ENCODE measurements at regions not wholly inside any gene's neighbourhood (a gene's known extent, or its start where the extent isn't known, plus 50 kb on each side); places are given as distances from the start of the nearest gene placed in this dataset.

DNA sequence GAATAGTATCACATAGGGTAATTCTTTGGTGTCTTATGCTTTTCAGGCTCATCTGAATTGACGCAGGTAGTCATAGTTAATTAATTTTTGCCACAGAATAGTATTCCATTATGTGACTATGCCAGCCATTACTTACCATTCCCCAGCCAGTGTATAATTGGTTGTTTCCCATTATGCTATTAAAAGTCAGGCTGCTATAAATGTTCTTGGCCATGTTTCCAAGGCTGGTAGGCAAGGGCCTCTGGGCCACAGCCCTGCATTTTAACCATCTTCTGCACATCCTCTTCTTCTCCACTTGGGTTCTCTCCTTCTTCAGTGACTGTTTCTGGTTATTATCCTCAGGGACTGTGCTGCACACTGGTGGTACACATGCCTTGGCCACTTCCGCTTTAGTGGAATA lies 190.9 kb downstream of the ADAMTS15 start:
- DNase-seq (ENCODE audit: low spot score): no peak

DNA sequence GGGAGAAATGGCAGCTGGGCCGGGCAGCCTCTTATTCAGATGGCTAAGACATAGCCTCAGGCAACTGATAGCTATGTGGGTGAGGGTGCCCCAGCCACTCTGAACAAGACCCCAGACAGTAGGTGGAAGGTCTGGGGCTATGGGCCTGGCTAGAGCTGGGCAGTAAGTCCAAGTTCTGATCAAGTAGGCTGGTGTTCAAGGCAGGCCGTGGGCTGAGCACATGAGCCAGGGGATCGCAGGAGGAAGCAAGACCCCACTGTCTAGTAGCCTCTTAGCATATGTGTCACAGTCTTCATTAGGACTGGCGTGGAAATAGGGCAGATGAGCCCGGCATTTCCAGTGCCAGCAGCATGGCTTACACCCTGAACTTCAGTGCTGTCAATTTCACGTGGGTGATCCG lies 192.1 kb downstream of the ADAMTS15 start:
- no peak for DNase-seq (ENCODE audit: low spot score)

DNA sequence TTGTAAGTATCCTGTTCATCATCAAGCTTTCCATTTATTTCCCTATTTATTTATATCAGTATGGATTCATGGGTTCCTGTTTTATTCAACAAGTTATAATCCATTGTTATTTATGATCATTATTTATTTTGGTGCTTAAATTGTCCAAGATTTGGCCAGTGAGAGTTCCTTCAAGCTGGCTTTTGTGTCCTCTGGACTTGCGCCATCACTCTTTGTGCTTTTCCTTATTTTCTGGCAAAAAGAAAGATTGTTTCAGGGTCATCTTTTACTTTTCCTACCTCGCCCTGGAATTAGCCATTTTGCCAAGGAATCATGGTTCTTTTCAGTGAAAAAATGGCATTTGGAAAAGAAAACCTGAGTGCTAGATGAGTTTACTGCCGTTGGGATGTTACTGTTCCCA lies 193.4 kb downstream of the ADAMTS15 start:
- DNase-seq (ENCODE audit: low spot score): no peak

DNA sequence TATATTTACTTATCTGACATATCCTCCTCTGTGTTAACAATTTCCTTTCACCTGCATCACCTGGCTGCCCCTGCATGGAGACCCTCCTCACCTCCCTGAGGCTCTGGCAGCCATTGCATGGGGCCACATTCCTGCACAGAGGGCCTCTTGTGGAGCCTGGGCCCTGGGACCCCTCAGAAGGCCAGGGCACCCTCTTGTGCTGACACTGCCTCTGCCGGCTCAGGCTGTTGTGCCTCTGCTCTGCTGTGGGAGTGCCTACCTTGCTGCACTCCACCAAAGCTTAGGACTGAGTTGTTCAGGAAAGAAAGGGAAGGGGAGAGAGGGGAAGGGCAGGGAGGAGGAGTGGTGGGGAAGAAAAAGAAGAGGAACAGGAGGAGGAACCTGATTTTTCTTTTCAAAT lies 194.5 kb downstream of the ADAMTS15 start:
- DNase-seq (ENCODE audit: low spot score): no peak

DNA sequence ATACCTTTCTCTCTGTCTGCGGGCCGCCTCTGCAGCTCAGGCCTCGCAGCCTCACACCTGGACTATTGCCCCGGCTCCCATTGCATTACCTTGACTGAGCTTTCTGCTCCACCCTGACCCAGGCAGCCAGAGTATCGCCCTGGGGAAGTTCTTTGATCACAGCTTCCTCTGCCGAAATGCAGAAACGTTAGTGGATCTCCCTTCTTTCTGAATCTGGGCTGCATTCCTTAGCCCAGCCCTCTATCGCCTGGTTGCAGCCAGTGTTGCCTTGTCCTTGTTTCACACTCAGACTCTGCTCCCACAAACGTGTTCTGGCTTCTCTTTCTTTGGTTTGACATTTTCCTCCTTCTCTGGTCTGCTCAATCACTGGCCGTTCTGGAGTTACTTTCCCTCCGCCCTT lies 195.7 kb downstream of the ADAMTS15 start:
- no peak for DNase-seq (ENCODE audit: low spot score)

DNA sequence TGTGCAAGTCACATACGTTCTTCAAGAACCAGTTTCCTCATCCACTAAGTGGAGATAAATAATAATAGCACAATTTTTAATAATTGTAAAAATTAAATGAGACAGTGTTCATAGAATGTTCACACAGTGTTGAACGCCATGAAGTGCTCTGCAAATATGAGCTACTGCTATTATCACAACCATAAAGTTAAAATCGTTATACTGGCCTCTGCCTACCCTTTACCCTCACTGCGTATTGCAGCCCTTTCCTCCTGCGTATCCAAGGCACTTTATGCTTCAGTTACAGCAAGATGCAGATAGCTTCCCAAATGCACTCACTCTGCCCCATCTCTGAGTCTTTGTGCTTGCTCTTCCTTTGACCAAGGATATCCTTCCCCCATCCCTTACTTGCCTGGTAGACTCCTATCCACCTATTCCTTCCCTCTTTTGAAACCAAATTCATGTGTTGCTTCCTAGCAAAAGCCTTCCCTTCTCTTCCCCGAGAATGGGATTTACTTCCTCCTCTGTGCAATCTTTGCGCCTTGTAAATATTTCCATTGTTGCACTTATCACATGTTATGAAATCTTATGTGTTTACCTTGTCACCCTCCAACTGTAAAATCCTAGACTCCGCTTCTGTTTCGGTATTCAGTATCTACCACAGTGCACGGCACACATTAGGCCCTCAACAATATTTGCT lies 196.9 kb downstream of the ADAMTS15 start:
- DNase-seq (ENCODE audit: low spot score): no peak

DNA sequence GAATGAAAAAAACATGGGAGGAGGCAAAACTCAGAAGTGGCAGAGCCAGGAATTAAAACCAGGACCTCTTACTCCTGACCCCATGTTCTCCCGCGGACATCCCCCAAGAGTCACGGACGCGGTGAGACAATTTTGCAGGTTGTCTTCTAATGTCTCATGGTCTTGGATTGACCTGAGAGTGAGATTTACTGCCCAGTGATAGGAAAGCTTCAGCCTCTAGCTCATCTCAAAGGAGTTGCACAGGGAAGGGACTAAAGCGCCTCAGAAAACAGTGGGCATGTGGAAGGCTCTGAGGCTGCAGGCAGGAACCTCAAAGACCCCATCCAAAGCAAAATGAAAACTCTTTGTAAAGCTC lies 197.4 kb downstream of the ADAMTS15 start:
- no peak for DNase-seq (ENCODE audit: low spot score)

DNA sequence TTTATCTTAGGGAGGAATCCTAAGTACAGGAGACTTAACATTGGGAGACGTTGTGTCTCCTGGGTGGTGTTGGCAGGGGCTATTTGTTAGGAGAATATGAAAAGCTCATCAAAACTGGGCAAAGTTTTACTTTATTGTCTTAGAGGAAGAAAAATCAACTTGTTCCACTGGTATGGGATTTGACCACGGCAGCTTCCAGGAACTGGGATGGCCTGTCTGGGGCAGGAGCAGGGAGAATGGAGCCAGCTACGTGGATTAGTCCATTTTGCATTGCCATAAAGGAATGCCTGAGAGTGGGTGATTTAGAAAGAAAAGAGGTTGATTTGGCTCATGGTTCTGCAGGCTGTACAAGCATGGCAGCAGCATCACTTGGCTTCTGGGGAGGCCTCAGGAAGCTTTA lies 198.4 kb downstream of the ADAMTS15 start:
- DNase-seq (ENCODE audit: low spot score): no peak

DNA sequence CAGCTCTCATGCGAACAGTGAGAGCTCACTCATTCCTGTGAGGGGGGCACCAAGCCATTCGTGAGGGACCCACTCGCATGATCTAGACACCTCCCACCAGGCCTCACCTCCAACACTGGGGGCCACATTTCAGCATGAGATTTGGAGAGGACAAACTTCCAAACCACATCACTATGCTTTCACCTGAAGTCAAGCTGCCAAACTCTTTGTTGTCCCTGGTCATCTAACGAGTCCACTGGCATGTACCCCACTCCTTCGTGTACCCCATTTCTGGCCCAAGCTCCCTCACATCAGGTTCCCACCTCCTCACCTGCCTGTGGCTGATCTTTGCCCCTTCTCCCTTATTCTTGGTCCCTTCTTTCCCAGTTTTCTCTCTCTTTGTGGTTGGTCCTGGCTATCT lies 198.9 kb downstream of the ADAMTS15 start:
- no peak for DNase-seq (ENCODE audit: low spot score)

DNA sequence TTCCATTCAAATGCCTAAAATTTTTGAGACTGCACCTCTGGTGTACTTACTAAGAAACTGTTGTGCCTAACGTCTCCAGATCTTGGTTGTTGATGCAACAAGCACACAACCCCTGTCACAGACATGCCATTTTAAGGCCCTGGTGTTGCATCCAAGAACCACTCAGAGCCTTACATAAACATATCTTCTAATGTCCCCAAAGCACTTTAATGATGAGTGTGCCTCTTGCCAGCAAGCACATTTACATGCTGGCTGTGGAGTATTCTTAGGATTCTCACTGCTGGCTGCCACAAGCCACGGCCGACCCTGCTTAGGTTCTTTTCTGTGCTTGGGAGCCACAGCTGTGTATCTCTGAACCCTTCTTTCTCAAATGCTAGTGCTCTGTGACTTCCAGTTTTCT lies 201.4 kb downstream of the ADAMTS15 start:
- no peak for DNase-seq (ENCODE audit: low spot score)

DNA sequence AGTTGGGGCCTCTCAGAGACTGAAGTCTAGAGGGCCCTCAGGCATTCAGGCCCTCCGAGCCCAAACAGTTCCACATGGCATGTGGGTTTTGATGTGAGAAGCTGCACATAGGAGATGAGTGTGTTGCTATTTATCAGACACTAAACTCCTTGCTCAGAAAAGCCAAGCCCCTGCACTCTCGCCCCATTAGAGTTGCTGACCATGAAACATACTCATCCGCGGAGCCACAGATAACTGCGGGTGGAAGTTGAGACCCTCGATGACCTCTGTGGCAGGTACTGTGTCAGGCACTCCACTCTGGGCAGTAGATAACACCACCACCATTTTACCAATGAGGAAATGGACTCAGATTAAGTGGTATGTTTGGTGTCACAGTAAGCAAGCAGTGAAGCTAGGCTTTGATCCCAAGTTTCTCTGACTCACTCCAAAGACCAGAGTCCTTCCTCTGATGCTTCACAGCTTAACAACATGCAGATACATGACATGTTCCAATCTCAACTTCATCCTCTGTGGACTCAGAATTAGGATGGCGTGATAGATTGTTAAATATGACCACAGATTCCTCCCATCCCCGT lies 202.1 kb downstream of the ADAMTS15 start:
- no peak for DNase-seq (ENCODE audit: low spot score)

DNA sequence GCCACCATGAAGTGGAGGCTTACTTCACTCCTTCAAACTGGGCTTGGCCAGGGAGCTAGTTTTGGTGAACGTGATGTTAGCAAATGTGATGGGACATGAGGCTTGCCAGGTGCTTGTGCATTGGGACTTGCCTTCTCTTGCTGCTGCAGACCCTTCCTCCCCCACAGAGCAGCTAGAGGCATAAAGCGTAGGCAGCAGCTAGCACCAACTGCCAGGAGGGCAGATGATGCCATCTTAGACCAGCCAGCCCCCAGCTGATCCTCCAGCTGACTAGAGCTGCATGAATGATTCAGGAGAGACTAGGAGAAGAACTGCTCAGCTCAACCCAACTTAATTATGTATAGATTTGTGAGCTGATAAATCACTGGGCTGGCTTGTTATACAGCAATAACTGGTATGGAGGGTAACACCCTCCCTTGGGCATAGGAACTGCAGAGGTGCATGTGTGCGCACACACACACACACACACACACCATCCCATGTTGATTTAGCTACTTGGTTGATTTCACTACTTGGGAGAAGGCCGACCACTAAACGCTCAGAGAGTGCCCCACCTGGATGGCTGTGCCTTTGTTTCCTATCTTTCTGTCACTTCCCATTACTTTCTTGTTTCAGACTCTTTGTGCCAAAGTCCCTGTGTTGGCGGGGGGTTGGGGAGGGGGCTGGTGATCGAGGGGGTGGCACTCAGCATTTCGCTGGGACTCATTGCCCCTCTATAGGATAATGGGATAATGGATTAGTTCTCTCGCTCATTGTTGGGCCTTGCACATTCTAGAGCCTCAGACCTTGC lies 202.8 kb downstream of the ADAMTS15 start:
- no peak for DNase-seq (ENCODE audit: low spot score)

DNA sequence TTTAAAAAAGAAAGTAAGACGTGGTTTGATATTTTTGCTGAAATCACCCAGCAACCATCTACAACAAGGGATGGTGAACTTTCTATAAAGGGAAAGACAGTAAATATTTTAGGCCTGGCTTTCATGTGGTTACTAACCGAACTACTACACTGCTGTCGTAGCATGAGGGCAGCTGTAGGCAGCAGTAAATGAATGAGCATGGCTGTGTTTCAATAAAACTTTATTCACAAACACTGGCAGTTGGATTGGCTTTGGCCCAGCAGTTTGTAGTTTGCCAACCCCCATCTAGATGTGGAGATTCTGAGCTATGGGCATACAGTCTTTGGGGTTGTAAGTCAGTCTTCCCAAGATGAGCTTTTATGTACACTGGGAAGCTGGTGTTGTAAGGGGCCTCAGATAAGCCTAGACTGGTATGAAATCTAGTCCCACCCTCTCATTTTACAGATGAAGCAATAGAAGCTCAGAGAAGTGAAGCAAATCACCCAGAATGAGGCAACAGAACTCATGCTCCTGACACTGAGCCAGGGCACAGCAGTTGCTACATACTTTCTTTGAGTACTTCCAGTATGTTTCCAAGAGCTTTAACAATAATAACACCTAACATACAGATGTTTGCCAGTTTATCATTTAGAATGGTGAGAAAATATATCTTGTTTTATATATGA lies 204.4 kb downstream of the ADAMTS15 start:
- no peak for DNase-seq (ENCODE audit: low spot score)

DNA sequence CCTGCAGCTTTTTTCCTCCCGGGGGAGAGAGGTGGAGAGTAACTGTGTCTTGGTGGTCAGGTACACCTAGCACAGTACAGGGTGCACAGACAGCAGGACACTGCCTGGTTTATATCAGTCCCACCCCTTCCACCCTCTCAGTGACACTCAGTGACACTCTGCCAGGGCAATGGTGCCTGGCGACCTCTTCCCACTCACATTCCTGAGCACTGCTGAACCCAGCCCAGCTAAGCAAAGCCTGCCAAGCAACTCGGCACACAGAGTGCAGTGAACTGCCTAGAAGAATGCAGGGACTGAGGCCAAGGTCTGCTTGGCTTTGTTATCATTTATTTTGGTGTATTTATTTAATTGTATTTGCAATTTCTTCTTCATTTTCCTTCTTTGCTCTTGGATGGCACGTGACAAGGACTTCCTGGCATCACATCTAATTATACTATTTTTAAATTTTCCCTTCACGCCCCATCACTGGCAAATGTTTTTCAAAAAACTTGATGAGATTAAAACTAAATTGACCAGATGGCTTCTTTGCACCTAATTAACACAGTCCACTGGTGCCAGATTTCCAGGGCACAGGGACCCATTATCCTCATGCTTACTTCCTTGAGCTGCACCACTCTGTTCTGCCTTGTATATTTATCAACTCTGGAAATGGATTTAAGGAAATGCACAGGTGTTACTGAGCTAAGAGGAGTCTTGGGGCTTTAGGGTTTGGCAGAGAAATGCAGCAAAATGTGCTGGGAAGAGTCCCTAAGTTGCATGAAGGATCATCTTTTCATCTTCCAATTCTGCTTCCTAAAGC lies 205.6 kb downstream of the ADAMTS15 start:
- DNase-seq (ENCODE audit: low spot score): no peak

DNA sequence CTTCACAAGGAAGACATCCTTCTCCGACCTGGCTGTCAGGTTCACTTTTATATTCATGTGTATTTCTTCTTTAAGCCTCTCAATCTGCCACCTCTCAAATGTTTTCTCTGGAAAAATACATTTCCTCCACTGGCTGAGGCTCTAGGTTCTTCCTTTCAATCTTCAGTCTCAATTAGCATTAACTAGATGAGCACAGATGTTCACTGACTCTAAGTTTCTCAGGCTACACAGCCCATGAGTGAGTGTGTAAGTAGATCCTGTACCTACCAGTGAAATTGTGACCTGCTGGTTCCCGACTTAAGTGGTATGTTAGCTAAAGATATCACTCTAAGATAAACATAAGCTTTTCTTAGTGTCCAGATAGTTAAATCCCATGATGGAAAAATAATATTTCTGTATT lies 206.9 kb downstream of the ADAMTS15 start:
- DNase-seq (ENCODE audit: low spot score): no peak

DNA sequence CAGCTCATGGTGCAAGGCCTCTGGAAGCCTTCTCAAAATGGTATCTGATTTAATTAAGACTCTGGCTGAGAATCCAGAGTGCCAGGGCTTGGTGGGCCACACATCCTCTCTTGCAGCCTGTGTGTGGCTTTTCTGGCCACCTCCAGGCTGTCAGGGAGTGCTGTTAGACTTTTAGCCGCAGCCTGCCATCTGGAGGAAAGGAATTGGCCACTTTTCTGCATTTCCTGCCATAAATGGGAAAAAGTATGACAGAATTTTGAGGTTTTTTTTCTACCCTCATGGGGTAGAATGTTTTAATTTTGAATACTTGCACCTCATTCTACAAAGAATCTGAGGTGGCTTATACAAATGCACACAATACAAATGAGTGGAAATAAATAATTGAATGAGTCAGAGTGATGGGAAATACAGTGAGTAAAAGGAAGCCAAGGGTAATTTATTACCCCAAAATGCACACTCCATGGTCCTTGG lies 218.4 kb downstream of the ADAMTS15 start:
- DNase-seq (ENCODE audit: low spot score): no peak

DNA sequence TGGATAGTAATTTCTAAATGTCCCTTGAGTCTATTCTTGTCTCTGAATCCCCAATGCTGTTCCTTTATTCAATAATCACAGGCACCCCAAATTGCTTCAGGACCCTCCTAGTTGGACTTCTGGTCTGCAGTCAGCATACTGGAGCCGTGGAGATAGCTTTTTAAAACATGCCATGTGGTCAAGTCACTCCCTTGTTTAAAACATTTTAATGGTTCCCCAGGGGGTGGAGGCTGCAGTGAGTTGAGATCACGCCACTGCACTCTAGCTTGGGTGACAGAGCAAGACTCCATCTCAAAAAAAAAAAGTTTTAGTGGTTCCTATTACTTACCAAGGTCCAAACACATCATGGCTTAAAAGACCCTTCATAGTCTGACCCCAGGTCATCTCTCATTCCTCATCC lies 220.3 kb downstream of the ADAMTS15 start:
- DNase-seq (ENCODE audit: low spot score): no peak

DNA sequence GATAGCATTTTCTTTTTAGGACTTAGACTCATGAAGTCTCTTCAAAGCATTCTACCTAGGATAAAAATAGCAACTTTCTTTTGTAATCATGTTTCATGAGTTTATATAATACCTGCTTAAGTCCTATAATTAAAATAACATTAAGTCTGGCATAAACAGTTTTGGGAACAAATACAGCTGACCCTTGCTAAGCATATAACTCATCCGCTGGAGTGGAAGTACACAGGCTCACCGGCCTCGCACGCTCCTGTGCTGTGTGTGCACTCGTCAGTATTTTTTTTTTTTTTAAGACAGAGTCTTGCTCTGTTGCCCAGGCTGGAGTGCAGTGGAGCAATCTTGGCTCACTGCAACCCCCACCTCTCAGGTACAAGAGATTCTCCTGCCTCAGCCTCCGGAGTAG lies 221.8 kb downstream of the ADAMTS15 start:
- DNase-seq (ENCODE audit: low spot score): no peak

DNA sequence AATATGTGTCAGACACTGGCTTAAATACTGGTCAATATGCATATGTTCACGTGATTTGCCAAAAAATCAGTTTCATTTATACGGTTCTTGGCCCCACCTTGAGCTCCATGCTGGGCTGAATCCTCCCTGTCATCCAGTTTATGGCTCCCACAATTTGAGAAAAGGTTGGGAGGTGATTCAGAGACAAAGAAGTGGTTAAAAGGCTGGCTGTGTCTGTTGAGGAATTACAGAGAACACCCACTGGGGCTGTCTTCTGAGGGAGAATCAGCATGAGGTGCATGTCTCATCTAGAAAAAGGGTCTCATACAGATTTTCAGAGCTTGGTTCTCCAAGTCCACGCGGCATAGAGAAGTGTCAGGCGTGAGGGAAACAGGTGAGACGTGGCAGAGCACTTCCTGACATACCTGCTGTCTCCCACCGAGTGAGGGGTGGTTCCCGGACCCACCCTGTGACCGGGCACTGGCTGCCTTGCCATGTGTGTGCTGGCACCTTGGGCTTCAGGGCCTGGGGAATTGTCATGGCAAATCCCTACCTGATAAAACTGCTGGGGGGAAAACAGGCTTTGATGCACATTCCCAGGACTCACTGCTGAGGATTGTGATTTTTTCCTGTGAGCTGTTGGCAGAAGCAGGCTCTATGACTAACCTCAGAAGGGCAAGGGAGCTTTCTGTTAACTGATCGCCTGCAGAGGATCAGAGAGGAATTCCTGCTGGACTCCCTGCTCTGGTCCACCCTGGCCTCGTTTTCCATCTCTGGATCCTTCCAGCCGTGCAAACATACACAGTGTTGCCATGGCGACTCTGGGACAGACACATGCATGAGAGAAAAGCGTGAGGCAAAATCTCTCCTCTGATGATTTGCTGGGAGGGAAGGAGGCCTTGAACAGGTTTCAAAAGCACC lies 223.6 kb downstream of the ADAMTS15 start:
- DNase-seq (ENCODE audit: low spot score): no peak

DNA sequence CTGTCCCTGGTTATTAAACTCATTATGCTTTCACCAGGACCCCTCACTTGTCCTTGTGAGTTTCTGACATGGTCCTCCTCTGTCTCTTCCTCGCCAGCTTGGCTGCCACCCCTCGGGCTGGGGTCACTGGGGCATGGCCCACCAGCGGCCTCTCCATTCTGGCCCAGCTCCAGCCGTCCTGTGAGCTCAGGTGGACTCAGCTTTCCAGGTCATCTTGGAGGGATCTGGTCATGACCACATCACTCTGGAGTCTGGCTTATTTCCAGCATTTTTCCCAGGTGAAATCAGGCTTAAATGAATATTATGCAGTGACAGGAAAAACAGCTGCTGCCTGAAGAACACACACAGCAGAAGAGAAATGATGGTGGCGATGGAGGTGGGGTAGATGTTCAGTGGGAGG lies 224.5 kb downstream of the ADAMTS15 start:
- no peak for DNase-seq (ENCODE audit: low spot score)

DNA sequence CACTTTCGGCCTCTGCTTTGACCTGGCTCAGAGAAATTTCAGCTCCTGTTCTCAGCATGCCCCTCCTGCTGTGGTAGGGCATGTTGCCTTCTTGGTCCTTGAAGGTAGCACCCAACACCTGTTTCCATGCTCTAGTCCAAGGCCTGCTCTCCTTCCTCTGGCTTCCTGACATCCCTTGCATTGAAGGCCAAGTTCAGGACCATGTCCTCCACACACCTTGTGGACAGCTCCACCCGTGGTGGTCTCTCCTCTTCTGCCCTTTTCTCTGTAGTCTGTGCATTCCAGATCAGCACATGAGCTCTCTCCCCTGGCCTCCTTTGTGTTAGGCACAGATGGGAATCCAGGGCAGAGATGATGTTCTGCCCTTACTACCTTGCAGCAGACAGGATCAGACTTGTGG lies 225.3 kb downstream of the ADAMTS15 start:
- no peak for DNase-seq (ENCODE audit: low spot score)
